H1 (cell line): ENCODE measurements at regions not wholly inside any gene's neighbourhood (a gene's known extent, or its start where the extent isn't known, plus 50 kb on each side); places are given as distances from the start of the nearest gene placed in this dataset.
"Not testable (repeated sequence)": the region's sequence is repeated elsewhere in the genome, so short reads cannot be mapped to it uniquely, and the experiment has no call there.

ENCODE experiments used
- CTCF ChIA-PET: fragments of 300-600 bp; sonication (Branson Sonifier 250); formaldehyde crosslinking; loops from one replicate; lab custom pipeline; 2021; ENCODE audit not compliant: partially characterized antibody; lab: Charles Lee
- POLR2A ChIA-PET: fragments of 300-600 bp; sonication (Branson Sonifier 250); formaldehyde crosslinking; loops from one replicate; lab custom pipeline; 2021; ENCODE audit warnings: inconsistent platforms; ENCODE audit not compliant: partially characterized antibody; lab: Charles Lee
- DNase-seq, 2 experiments: peaks; one replicate each; pipeline versions ENCODE4 v3.0.0 to v3.0.0-alpha.2; 2010 to 2022; ENCODE audit warnings: low spot score in 2 of 2, low read depth in 1 of 2, mixed read lengths in 1 of 2
- FAIRE-seq: peaks from 2 replicates; lab custom pipeline; 2011; peaks lifted over from hg19 to GRCh38; lab: Jason Lieb, UNC
- H2AFZ ChIP-seq: 2 replicates; pipeline ENCODE4 v1.8.1; 2012; ENCODE audit warnings: low read length, inconsistent platforms
- H2AK5ac ChIP-seq: 2 replicates; pipeline ENCODE4 v1.6.1; 2013; ENCODE audit warnings: low read depth, low read length
- H2BK120ac ChIP-seq: replicated peaks from 2 replicates; pipeline ENCODE3; 2013; ENCODE audit warnings: low read depth, low read length, inconsistent platforms
- H2BK12ac ChIP-seq: 2 replicates; pipeline ENCODE4 v1.6.1; 2013; ENCODE audit warnings: low read depth, low read length
- H2BK15ac ChIP-seq: 2 replicates; pipeline ENCODE4 v1.6.1; 2013; ENCODE audit warnings: low read length
- H2BK20ac ChIP-seq: 2 replicates; pipeline ENCODE4 v1.6.1; 2013; ENCODE audit warnings: low read length
- H2BK5ac ChIP-seq: 2 replicates; pipeline ENCODE4 v1.6.1; 2013; ENCODE audit warnings: low read depth, low read length
- H3K14ac ChIP-seq: 2 replicates; pipeline ENCODE4 v1.6.1; 2013; ENCODE audit warnings: inconsistent platforms; ENCODE audit not compliant: insufficient read length
- H3K18ac ChIP-seq: 2 replicates; pipeline ENCODE4 v1.6.1; 2013; ENCODE audit warnings: low read length; ENCODE audit errors: extremely low read depth
- H3K23ac ChIP-seq: 2 replicates; pipeline ENCODE4 v1.6.1; 2013; ENCODE audit warnings: inconsistent platforms; ENCODE audit not compliant: insufficient read length
- H3K23me2 ChIP-seq: 2 replicates; pipeline ENCODE4 v1.6.1; 2013; ENCODE audit warnings: low read depth, low read length
- H3K27ac ChIP-seq: 2 replicates; pipeline ENCODE4 v1.6.1; 2011; ENCODE audit warnings: low read depth, low read length, inconsistent platforms
- H3K27me3 ChIP-seq, 4 experiments: replicated peaks in 1 of 4; 1 replicate in 1 of 4; 2 replicates in 3 of 4; pipeline versions ENCODE4 v1.6.1 to v1.8.1; 2011 to 2013; ENCODE audit warnings: low read length in 3 of 4, mild to moderate bottlenecking in 3 of 4, inconsistent platforms in 2 of 4, mixed read lengths in 2 of 4, moderate library complexity in 1 of 4; ENCODE audit not compliant: control insufficient read depth in 3 of 4, insufficient read depth in 3 of 4; ENCODE audit errors: extremely low read depth in 1 of 4
- H3K36me3 ChIP-seq, 4 experiments: 2 replicates each; pipeline versions ENCODE4 v1.6.1 to v1.8.1; 2011 to 2013; ENCODE audit warnings: mild to moderate bottlenecking in 4 of 4, low read length in 3 of 4, moderate library complexity in 2 of 4, control low read depth in 1 of 4, inconsistent platforms in 1 of 4; ENCODE audit not compliant: insufficient read depth in 4 of 4, control insufficient read depth in 2 of 4
- H3K4ac ChIP-seq: replicated peaks from 2 replicates; pipeline ENCODE3; 2013; ENCODE audit warnings: low read length, low read depth, mixed read lengths, inconsistent platforms; ENCODE audit not compliant: insufficient read length
- H3K4me1 ChIP-seq, 4 experiments: replicated peaks in 1 of 4; 1 replicate in 1 of 4; 2 replicates in 3 of 4; pipeline versions ENCODE4 v1.6.1 to v1.8.1; 2011 to 2013; ENCODE audit warnings: low read length in 3 of 4, inconsistent platforms in 2 of 4, mixed read lengths in 1 of 4; ENCODE audit not compliant: insufficient read depth in 4 of 4, control insufficient read depth in 3 of 4
- H3K4me2 ChIP-seq, 2 experiments: 2 replicates each; pipeline versions ENCODE4 v1.6.1 to v1.8.1; 2011 to 2013; ENCODE audit warnings: low read depth in 2 of 2, low read length in 2 of 2, control low read depth in 1 of 2, inconsistent platforms in 1 of 2, mild to moderate bottlenecking in 1 of 2; ENCODE audit not compliant: insufficient read depth in 1 of 2
- H3K4me3 ChIP-seq, 4 experiments: fragments of 200-600, 300-600 bp in 1 of 4; sonication (generic), shearing (Covaris generic), sonication (Bioruptor Twin) in 1 of 4; 2 replicates each; pipeline versions ENCODE4 v1.5.1 to v1.8.1; 2011 to 2016; ENCODE audit warnings: low read length in 4 of 4, low read depth in 3 of 4, control low read depth in 2 of 4, inconsistent platforms in 2 of 4, mild to moderate bottlenecking in 2 of 4, mixed read lengths in 1 of 4, moderate library complexity in 1 of 4; ENCODE audit not compliant: insufficient read depth in 2 of 4; ENCODE audit errors: extremely low read depth in 1 of 4
- H3K56ac ChIP-seq: replicated peaks from 2 replicates; pipeline ENCODE3; 2013; ENCODE audit warnings: low read depth, mild to moderate bottlenecking, mixed read lengths, low read length, inconsistent platforms; ENCODE audit not compliant: insufficient read length
- H3K79me1 ChIP-seq: 2 replicates; pipeline ENCODE4 v1.6.1; 2013; ENCODE audit warnings: low read depth, low read length, control low read depth
- H3K79me2 ChIP-seq, 2 experiments: 2 replicates each; pipeline versions ENCODE4 v1.6.1 to v1.8.1; 2012 to 2013; ENCODE audit warnings: low read length in 2 of 2, mild to moderate bottlenecking in 2 of 2, inconsistent platforms in 1 of 2; ENCODE audit not compliant: insufficient read depth in 2 of 2, control insufficient read depth in 1 of 2
- H3K9ac ChIP-seq, 4 experiments: replicated peaks in 1 of 4; 1 replicate in 1 of 4; 2 replicates in 3 of 4; pipeline versions ENCODE4 v1.6.1 to v1.8.1; 2011 to 2013; ENCODE audit warnings: low read depth in 3 of 4, low read length in 3 of 4, control low read depth in 2 of 4, mild to moderate bottlenecking in 2 of 4, moderate library complexity in 2 of 4, inconsistent platforms in 1 of 4; ENCODE audit errors: extremely low read depth in 1 of 4
- H3K9me3 ChIP-seq, 2 experiments: 2 replicates each; pipeline versions ENCODE4 v1.6.1 to v1.8.1; 2012 to 2013; ENCODE audit warnings: mild to moderate bottlenecking in 2 of 2, moderate library complexity in 2 of 2, control low read depth in 1 of 2, inconsistent platforms in 1 of 2, low read depth in 1 of 2, low read length in 1 of 2, mixed read lengths in 1 of 2; ENCODE audit not compliant: insufficient read depth in 2 of 2
- H4K20me1 ChIP-seq, 2 experiments: replicated peaks in 1 of 2; 2 replicates each; pipeline versions ENCODE3 to v1.8.1; 2011 to 2013; ENCODE audit warnings: inconsistent platforms in 2 of 2, low read length in 2 of 2, mild to moderate bottlenecking in 1 of 2; ENCODE audit not compliant: insufficient read depth in 2 of 2, control insufficient read depth in 1 of 2
- H4K5ac ChIP-seq: 2 replicates; pipeline ENCODE4 v1.6.1; 2013; ENCODE audit warnings: low read length, low read depth, mixed read lengths, inconsistent platforms; ENCODE audit not compliant: insufficient read length
- H4K8ac ChIP-seq: 2 replicates; pipeline ENCODE4 v1.8.0; 2013; ENCODE audit warnings: mild to moderate bottlenecking, moderate library complexity, low read length, inconsistent platforms; ENCODE audit not compliant: insufficient read depth; ENCODE audit errors: extremely low read depth
- H4K91ac ChIP-seq: replicated peaks from 2 replicates; pipeline ENCODE3; 2013; ENCODE audit warnings: low read length, mixed read lengths, inconsistent platforms; ENCODE audit not compliant: insufficient read length
- WGBS, 2 experiments: shearing (Covaris generic) in 1 of 2; methylation state at CpG; one replicate each; pipeline versions ENCODE4 v1.1.6 to v1.1.7; 2013 to 2015; ENCODE audit warnings: low lambda C conversion rate in 2 of 2, mixed read lengths in 2 of 2, inconsistent platforms in 1 of 2, low coverage in 1 of 2, missing lambda C conversion rate in 1 of 2; ENCODE audit not compliant: insufficient replicate concordance in 2 of 2, insufficient coverage in 1 of 2, insufficient read length in 1 of 2; ENCODE audit errors: extremely low coverage in 1 of 2, missing lambda C conversion rate in 1 of 2; 5-methylcytosine and 5-hydroxymethylcytosine counted together

- H3K36me3 ChIP-seq, H3K56ac ChIP-seq, H2AK5ac ChIP-seq, H4K8ac ChIP-seq, H4K20me1 ChIP-seq, H3K14ac ChIP-seq, H2BK5ac ChIP-seq, H3K4me1 ChIP-seq, H3K18ac ChIP-seq, H3K9ac ChIP-seq, DNase-seq, H3K27me3 ChIP-seq, H2AFZ ChIP-seq, CTCF ChIA-PET, H3K79me1 ChIP-seq, H3K23ac ChIP-seq, H3K4me3 ChIP-seq, H3K4ac ChIP-seq, FAIRE-seq, POLR2A ChIA-PET, H2BK12ac ChIP-seq, H2BK120ac ChIP-seq, H2BK20ac ChIP-seq, H3K4me2 ChIP-seq, H4K91ac ChIP-seq, H3K27ac ChIP-seq, H3K79me2 ChIP-seq, H3K23me2 ChIP-seq, H2BK15ac ChIP-seq, H4K5ac ChIP-seq: not testable (repeated sequence)
- WGBS, 2 experiments, result 90% methylated on average over 8 of the region's 13 CpGs; no CpG with 5 or more reads in 1 of the 2 experiments
- peaks cover 0 to 26% of the 10 kb centered on the region in 2 experiments; a peak in 1 of 4 replicates for H3K9me3 ChIP-seq
These were observed 192.8 kb upstream of the ZNG1E start for GRCh38 chr9:65482890-65483289.

DNA sequence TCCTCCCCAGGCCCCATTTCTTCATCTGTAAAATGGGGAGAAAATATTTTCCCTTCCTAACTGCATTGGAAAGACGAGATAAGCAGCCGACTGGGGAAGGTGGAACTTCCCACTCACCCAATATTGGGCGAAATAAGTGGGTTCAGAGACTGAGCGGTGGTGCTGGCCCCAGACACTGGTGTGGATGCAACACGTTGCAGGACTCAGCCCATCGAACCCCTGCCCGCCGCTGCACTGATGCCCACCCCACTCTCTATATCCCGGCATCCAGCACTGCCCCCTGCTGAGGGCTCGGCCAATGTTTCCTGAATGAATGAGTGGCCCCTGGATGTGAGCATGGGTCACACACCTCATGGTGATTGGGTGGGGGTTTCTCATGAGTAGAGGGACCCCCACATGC is 194.4 kb upstream of the ZNG1E start:
- H2BK12ac ChIP-seq, H2BK5ac ChIP-seq, POLR2A ChIA-PET, H4K91ac ChIP-seq, H2AK5ac ChIP-seq, H3K36me3 ChIP-seq, H3K4me2 ChIP-seq, H4K5ac ChIP-seq, H3K27me3 ChIP-seq, H2BK15ac ChIP-seq, H3K27ac ChIP-seq, H3K9ac ChIP-seq, H2BK120ac ChIP-seq, H3K23me2 ChIP-seq, H4K20me1 ChIP-seq, CTCF ChIA-PET, H3K79me2 ChIP-seq, H2AFZ ChIP-seq, H3K14ac ChIP-seq, H3K18ac ChIP-seq, H3K23ac ChIP-seq, H4K8ac ChIP-seq, H3K79me1 ChIP-seq, FAIRE-seq, H3K56ac ChIP-seq, H3K4me1 ChIP-seq, DNase-seq, H3K4ac ChIP-seq, H2BK20ac ChIP-seq, H3K4me3 ChIP-seq: not testable (repeated sequence)
- peaks cover 0 to 26% of the 10 kb centered on the region in 2 experiments; a peak in 1 of 4 replicates for H3K9me3 ChIP-seq
- 81% methylated on average over 6 of the region's 10 CpGs; no CpG with 5 or more reads in 1 of the 2 experiments for WGBS, 2 experiments
